ENCODE measurements at regions not wholly inside any gene's neighbourhood (a gene's known extent, or its start where the extent isn't known, plus 50 kb on each side); places are given as distances from the start of the nearest gene placed in this dataset.
"Not testable (repeated sequence)": the region's sequence is repeated elsewhere in the genome, so short reads cannot be mapped to it uniquely, and the experiment has no call there.

DNA sequence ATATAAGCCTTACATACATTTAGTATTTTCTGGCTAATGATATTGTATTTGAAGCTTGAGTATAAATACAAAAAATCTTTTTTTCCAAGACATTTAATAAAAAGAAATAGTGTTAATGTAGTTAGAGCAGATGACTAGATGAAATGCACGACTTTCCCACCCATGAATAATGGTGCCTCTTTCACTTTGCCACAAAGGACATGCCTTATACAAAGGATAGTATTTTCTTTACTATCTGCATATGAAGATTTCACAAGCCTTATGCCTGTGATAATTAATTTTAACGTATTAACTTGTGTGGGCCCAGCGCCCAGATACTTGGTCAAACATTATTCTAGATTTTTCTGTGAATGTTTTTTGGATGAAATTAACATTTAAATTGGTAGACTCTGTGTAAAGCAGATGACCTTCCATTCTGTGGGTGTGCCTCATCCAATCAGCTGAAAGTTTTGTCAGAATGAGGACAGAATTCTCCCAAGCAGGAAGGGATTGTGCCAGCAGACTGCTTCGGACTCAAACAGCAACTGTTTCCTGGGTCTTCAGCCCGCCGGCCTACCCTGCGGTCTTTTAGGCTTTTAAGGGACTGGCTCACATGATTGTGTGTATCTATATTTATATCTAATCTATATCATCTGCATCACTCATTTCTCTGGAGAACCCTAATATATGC, 115.4 kb downstream of the USP22 start:
- H3K4me3 ChIP-seq (ENCODE audit: low read length) = no peak overlapping the region
- H3K36me3 ChIP-seq (ENCODE audit: control insufficient read depth, insufficient read depth, low read length) = no peaks in the 10 kb centered on the region
- no peaks in the 10 kb centered on the region for H3K4me1 ChIP-seq (ENCODE audit: control insufficient read depth, insufficient read depth, low read length)
- no peaks in the 10 kb centered on the region for H3K9me3 ChIP-seq (ENCODE audit: control insufficient read depth, low read length)
- no peaks in the 10 kb centered on the region for H3K27me3 ChIP-seq (ENCODE audit: control insufficient read depth, insufficient read depth, low read length)
- no peak overlapping the region for H3K9ac ChIP-seq (ENCODE audit: low read length)

GRCh38 chr17:20929334-20929733, 113.5 kb downstream of the USP22 start:
- H3K4me3 ChIP-seq (ENCODE audit: low read length) = no peak overlapping the region
- H3K27me3 ChIP-seq (ENCODE audit: control insufficient read depth, insufficient read depth, low read length) = no peaks in the 10 kb centered on the region
- no peaks in the 10 kb centered on the region for H3K36me3 ChIP-seq (ENCODE audit: control insufficient read depth, insufficient read depth, low read length)
- no peaks in the 10 kb centered on the region for H3K9me3 ChIP-seq (ENCODE audit: control insufficient read depth, low read length)
- no peaks in the 10 kb centered on the region for H3K4me1 ChIP-seq (ENCODE audit: control insufficient read depth, insufficient read depth, low read length)
- H3K9ac ChIP-seq (ENCODE audit: low read length) = no peak overlapping the region

DNA sequence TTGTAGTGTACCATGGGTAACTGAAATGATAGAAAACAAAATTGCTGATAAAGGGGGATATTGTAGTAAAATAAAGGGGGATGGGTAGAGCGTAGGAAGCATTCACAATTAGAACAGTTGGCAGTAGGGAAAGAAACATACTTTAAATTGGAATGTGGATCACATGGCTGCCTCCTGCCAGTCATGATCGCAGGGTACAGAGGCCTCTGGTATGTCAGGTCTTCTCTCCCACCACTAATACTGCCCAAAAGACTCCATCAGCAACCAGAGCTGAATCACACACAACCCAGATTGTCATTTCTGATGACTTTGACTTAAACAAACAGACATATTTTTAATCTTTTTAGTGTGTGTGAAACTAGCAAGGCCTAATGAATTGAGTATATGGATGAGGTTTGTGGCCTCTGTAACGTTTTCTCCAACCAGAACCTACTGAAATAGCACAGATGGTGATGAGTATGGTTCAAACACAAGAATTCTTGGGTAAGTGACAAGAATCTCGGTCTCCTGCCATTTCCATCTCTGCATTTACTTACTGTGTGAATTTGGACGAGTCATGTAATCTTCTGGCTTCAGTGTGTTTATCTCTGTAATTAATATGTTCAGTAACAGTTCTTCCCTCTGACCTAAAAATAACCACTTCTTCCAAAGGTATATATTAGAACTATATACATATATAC, 112.6 kb downstream of the USP22 start:
- no peak overlapping the region for H3K9ac ChIP-seq (ENCODE audit: low read length)
- H3K4me1 ChIP-seq (ENCODE audit: control insufficient read depth, insufficient read depth, low read length) = no peaks in the 10 kb centered on the region

GRCh38 chr17:20933040-20933439, 109.8 kb downstream of the USP22 start:
- not testable (repeated sequence) for H3K4me3 ChIP-seq (ENCODE audit: low read length); H3K36me3 ChIP-seq (ENCODE audit: control insufficient read depth, insufficient read depth, low read length); H3K9me3 ChIP-seq (ENCODE audit: control insufficient read depth, low read length); H3K9ac ChIP-seq (ENCODE audit: low read length); H3K27me3 ChIP-seq (ENCODE audit: control insufficient read depth, insufficient read depth, low read length)
- peaks cover 12% of the 10 kb centered on the region for H3K4me1 ChIP-seq (ENCODE audit: control insufficient read depth, insufficient read depth, low read length)

More for the DNA sequence above, 112.6 kb downstream of the USP22 start:
- Histone ChIP-seq H3K27me3 (ENCODE audit: control insufficient read depth, insufficient read depth, low read length) (no peaks in the 10 kb centered on the region), H3K9me3 (ENCODE audit: control insufficient read depth, low read length) (no peaks in the 10 kb centered on the region), H3K36me3 (ENCODE audit: control insufficient read depth, insufficient read depth, low read length) (no peaks in the 10 kb centered on the region), H3K4me3 (ENCODE audit: low read length) (no peak overlapping the region)

- no peaks in the 10 kb centered on the region for H3K27me3 ChIP-seq (ENCODE audit: control insufficient read depth, insufficient read depth, low read length)
- no peak overlapping the region for H3K4me3 ChIP-seq (ENCODE audit: low read length)
- H3K9me3 ChIP-seq (ENCODE audit: control insufficient read depth, low read length) = no peaks in the 10 kb centered on the region
- H3K4me1 ChIP-seq (ENCODE audit: control insufficient read depth, insufficient read depth, low read length) = peaks cover 12% of the 10 kb centered on the region
- no peaks in the 10 kb centered on the region for H3K36me3 ChIP-seq (ENCODE audit: control insufficient read depth, insufficient read depth, low read length)
- H3K9ac ChIP-seq (ENCODE audit: low read length) = no peak overlapping the region
Observed at GRCh38 chr17:20934288-20934687, 108.5 kb downstream of the USP22 start.

- H3K9ac ChIP-seq (ENCODE audit: low read length) = no peak overlapping the region
Observed at GRCh38 chr17:20935740-20936139, 107.1 kb downstream of the USP22 start.

GRCh38 chr17:20938244-20938643, 104.6 kb downstream of the USP22 start:
- Histone ChIP-seq H3K4me1 (ENCODE audit: control insufficient read depth, insufficient read depth, low read length) (peaks cover 12% of the 10 kb centered on the region), H3K36me3 (ENCODE audit: control insufficient read depth, insufficient read depth, low read length) (no peaks in the 10 kb centered on the region), H3K27me3 (ENCODE audit: control insufficient read depth, insufficient read depth, low read length) (no peaks in the 10 kb centered on the region), H3K4me3 (ENCODE audit: low read length) (no peak overlapping the region), H3K9ac (ENCODE audit: low read length) (no peak overlapping the region), H3K9me3 (ENCODE audit: control insufficient read depth, low read length) (no peaks in the 10 kb centered on the region)

More at GRCh38 chr17:20935740-20936139, 107.1 kb downstream of the USP22 start:
- Histone ChIP-seq H3K27me3 (ENCODE audit: control insufficient read depth, insufficient read depth, low read length) (no peaks in the 10 kb centered on the region), H3K36me3 (ENCODE audit: control insufficient read depth, insufficient read depth, low read length) (no peaks in the 10 kb centered on the region), H3K9me3 (ENCODE audit: control insufficient read depth, low read length) (no peaks in the 10 kb centered on the region), H3K4me1 (ENCODE audit: control insufficient read depth, insufficient read depth, low read length) (peaks cover 12% of the 10 kb centered on the region), H3K4me3 (ENCODE audit: low read length) (no peak overlapping the region)

DNA sequence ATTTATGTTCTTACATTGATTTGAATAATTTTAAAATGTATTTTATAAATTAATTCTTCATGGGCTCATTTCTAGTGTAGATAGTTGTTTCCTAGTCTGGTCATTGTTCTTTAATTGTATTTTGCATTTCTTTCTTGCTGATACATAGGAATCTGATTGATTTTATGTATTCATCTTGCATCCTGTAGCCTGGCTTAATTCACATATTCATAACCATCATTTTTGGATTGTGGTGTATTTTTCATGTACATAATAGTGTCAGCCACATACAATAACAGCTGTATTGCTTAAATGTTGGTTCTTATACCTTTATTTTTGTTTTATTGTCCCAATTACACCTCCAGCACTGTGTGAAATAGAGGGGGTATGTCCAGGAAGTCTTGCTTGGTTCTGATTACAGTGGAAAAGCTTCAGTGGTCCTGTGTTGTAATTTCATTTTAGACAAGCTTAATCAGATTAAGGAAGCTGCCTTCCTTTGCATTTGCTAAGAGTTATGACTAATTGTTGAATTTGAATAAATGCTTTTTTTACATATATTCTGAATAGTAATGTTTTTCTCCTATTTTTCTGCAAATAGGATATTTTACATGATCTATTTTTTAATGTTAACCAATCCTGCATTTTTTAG, 103.7 kb downstream of the USP22 start:
- Histone ChIP-seq H3K27me3 (ENCODE audit: control insufficient read depth, insufficient read depth, low read length) (no peaks in the 10 kb centered on the region), H3K9ac (ENCODE audit: low read length) (no peak overlapping the region), H3K9me3 (ENCODE audit: control insufficient read depth, low read length) (no peaks in the 10 kb centered on the region), H3K4me1 (ENCODE audit: control insufficient read depth, insufficient read depth, low read length) (peaks cover 12% of the 10 kb centered on the region), H3K36me3 (ENCODE audit: control insufficient read depth, insufficient read depth, low read length) (no peaks in the 10 kb centered on the region), H3K4me3 (ENCODE audit: low read length) (no peak overlapping the region)

GRCh38 chr17:20941872-20942271, 100.9 kb downstream of the USP22 start:
- Histone ChIP-seq H3K36me3 (ENCODE audit: control insufficient read depth, insufficient read depth, low read length) (no peaks in the 10 kb centered on the region), H3K9ac (ENCODE audit: low read length) (no peak overlapping the region), H3K27me3 (ENCODE audit: control insufficient read depth, insufficient read depth, low read length) (no peaks in the 10 kb centered on the region), H3K9me3 (ENCODE audit: control insufficient read depth, low read length) (no peaks in the 10 kb centered on the region), H3K4me3 (ENCODE audit: low read length) (no peak overlapping the region), H3K4me1 (ENCODE audit: control insufficient read depth, insufficient read depth, low read length) (peaks cover 3% of the 10 kb centered on the region)

DNA sequence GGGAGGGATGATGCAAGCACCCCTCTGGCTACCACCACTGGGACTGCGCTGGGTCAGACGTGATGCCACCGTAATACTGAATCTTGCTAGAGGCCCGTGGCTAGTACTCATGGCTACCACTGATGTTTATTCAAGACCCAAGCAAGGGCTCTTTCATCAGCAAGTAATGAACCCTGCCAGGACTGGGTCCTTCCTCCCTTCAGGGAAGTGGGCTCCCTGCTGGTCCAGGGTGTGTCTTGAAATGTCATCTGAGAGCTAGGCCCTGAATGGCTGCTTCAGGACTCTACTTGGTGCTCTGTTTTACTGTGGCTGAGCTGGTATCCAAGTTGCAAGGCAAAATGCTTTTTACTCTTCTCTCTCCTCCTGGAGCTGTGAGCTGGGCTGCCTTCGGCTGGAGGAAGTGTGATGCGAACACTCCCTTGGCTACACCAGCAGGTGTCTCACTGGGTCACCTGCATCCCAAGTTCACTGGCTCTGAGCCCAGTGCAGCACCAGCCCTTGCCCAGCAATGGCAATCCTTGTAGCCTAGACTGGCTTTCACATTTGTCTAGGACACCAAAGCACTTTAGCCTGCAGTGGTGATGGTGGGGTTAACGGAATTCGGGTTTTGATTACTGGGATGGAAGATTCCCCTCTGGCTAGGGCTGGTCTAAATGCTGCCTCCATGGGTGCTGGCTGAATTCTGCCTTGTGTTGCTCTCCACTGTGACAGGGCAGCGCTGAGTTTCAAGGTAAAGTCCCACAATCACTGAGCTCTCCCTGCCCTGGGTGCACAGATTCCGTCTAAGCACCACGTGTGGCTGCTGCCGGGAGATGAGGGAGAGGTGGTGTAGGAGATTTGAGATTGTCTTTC, 98.6 kb downstream of the USP22 start:
- no peaks in the 10 kb centered on the region for H3K9me3 ChIP-seq (ENCODE audit: control insufficient read depth, low read length)
- H3K36me3 ChIP-seq (ENCODE audit: control insufficient read depth, insufficient read depth, low read length) = no peaks in the 10 kb centered on the region
- no peaks in the 10 kb centered on the region for H3K4me1 ChIP-seq (ENCODE audit: control insufficient read depth, insufficient read depth, low read length)
- H3K9ac ChIP-seq (ENCODE audit: low read length) = no peak overlapping the region
- H3K4me3 ChIP-seq (ENCODE audit: low read length) = no peak overlapping the region
- H3K27me3 ChIP-seq (ENCODE audit: control insufficient read depth, insufficient read depth, low read length) = no peaks in the 10 kb centered on the region

DNA sequence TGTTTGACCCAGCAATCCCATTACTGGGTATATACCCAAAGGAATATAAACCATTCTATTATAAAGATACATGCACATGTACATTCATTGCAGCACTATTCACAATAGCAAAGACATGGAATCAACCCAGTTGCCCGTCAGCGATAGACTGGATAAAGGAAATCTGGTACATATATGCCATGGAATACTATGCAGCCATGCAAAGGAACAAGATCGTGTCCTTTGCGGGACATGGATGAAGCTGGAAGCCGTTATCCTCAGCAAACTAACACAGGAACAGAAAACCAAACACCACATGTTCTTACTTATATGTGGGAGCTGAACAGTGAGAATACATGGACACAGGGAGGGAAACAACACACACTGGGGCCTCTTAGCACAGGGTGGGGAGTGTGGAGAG, 95.1 kb downstream of the USP22 start:
- not testable (repeated sequence) for H3K9me3 ChIP-seq (ENCODE audit: control insufficient read depth, low read length); H3K36me3 ChIP-seq (ENCODE audit: control insufficient read depth, insufficient read depth, low read length); H3K4me3 ChIP-seq (ENCODE audit: low read length); H3K9ac ChIP-seq (ENCODE audit: low read length); H3K4me1 ChIP-seq (ENCODE audit: control insufficient read depth, insufficient read depth, low read length); H3K27me3 ChIP-seq (ENCODE audit: control insufficient read depth, insufficient read depth, low read length)
